GM12878 (cell line): ENCODE measurements at regions not wholly inside any gene's neighbourhood (a gene's known extent, or its start where the extent isn't known, plus 50 kb on each side); places are given as distances from the start of the nearest gene placed in this dataset.
A peak's percentile ranks its signal among the peaks of the same experiment; 100 is the strongest.

Experiments
- ATAC-seq: fragments of 200-7000 bp; cut with Tn5 transposase; 3 replicates; pipeline ENCODE4 v1.9.1; 2020; ENCODE audit warnings: mild to moderate bottlenecking, moderate library complexity
- BruUV-seq: library from RNA; stranded (reverse); fragments of 400-500 nt; replicated peaks from 2 replicates; lab custom pipeline; 2021; lab: Mats Ljungman, UMichigan
- CTCF ChIA-PET: fragments of 300-600 bp; sonication (Branson Sonifier 250); formaldehyde crosslinking; extraction: SDS; loops from one replicate; lab custom pipeline; 2021; ENCODE audit warnings: inconsistent platforms; lab: Yijun Ruan, JAX
- POLR2A ChIA-PET: fragments of 350-600 bp; formaldehyde crosslinking; extraction: SDS; loops from one replicate; lab custom pipeline; 2021; ENCODE audit warnings: inconsistent platforms; lab: Charles Lee
- RAD21 ChIA-PET: fragments of 300-600 bp; sonication (Branson Sonifier 250); formaldehyde crosslinking; loops from one replicate; lab custom pipeline; 2023; ENCODE audit warnings: antibody characterized with exemption; ENCODE audit not compliant: unreplicated experiment; lab: Charles Lee
- SMC1A ChIA-PET: fragments of 300-600 bp; sonication (Branson Sonifier 250); formaldehyde crosslinking; loops from one replicate; lab custom pipeline; 2023; ENCODE audit not compliant: unreplicated experiment, uncharacterized antibody; lab: Charles Lee
- DNase-seq: peaks from one replicate; pipeline ENCODE4 v3.0.0-alpha.2; 2011; ENCODE audit warnings: low read depth, low spot score
- FAIRE-seq: peaks from 3 replicates; lab custom pipeline; 2011; peaks lifted over from hg19 to GRCh38; lab: Jason Lieb, UNC
- H2AFZ ChIP-seq: 2 replicates; pipeline ENCODE4 v1.6.0; 2011; ENCODE audit warnings: low read depth, low read length, control low read depth; ENCODE audit not compliant: control insufficient read depth
- H3K27ac ChIP-seq: 2 replicates; pipeline ENCODE4 v1.5.1; 2011; ENCODE audit warnings: control low read depth; ENCODE audit not compliant: control insufficient read depth, insufficient read depth
- H3K27me3 ChIP-seq, 2 experiments: replicated peaks in 1 of 2; 2 replicates each; pipeline versions ENCODE4 v1.6.0 to v1.6.1; 2011; ENCODE audit warnings: low read length in 1 of 2; ENCODE audit not compliant: control insufficient read depth in 2 of 2, insufficient read depth in 2 of 2
- H3K36me3 ChIP-seq, 2 experiments: 2 replicates each; pipeline ENCODE4 v1.5.1; 2011; ENCODE audit warnings: low read length in 1 of 2; ENCODE audit not compliant: control insufficient read depth in 2 of 2, insufficient read depth in 2 of 2
- H3K4me1 ChIP-seq: 2 replicates; pipeline ENCODE4 v1.6.1; 2011; ENCODE audit warnings: mild to moderate bottlenecking, low read length, moderate library complexity, mixed read lengths; ENCODE audit not compliant: control insufficient read depth, insufficient read depth
- H3K4me2 ChIP-seq: 2 replicates; pipeline ENCODE4 v1.6.0; 2011; ENCODE audit warnings: control low read depth; ENCODE audit not compliant: control insufficient read depth, insufficient read depth
- H3K4me3 ChIP-seq: fragments of 200-600 bp; sonication (generic); 2 replicates; pipeline ENCODE4 v1.5.1; 2016
- H3K79me2 ChIP-seq: 2 replicates; pipeline ENCODE4 v1.6.0; 2011; ENCODE audit warnings: low read length; ENCODE audit not compliant: control insufficient read depth, insufficient read depth
- H3K9ac ChIP-seq: 2 replicates; pipeline ENCODE4 v1.8.0; 2011; ENCODE audit warnings: low read length, control low read depth, mixed read lengths; ENCODE audit not compliant: control insufficient read depth, insufficient read depth
- H3K9me3 ChIP-seq: replicated peaks from 3 replicates; pipeline ENCODE4 v1.5.1; 2011; ENCODE audit warnings: mild to moderate bottlenecking, low read length; ENCODE audit not compliant: control insufficient read depth, insufficient read depth
- H4K20me1 ChIP-seq: 2 replicates; pipeline ENCODE4 v1.6.0; 2011; ENCODE audit not compliant: control insufficient read depth, insufficient read depth
- BCL11A ChIP-seq: IDR thresholded peaks from 2 replicates; pipeline ENCODE4 v1.6.1; 2011; ENCODE audit warnings: low read depth, low read length
- MTA2 ChIP-seq: fragments of 450-650 bp; IDR thresholded peaks from 2 replicates; pipeline ENCODE4 v1.6.1; 2016; ENCODE audit warnings: low read depth, mild to moderate bottlenecking, moderate library complexity
- NRF1 ChIP-seq: conservative IDR thresholded peaks from 2 replicates; pipeline ENCODE4 v1.6.1; 2011; ENCODE audit warnings: mild to moderate bottlenecking, low read depth, low read length, improper control_type of control experiment
- SIN3A ChIP-seq: IDR thresholded peaks from 2 replicates; pipeline ENCODE4 v1.6.1; 2012; ENCODE audit warnings: low read depth, low read length, improper control_type of control experiment
- WGBS: methylation state at CpG from one replicate; pipeline ENCODE4 v1.1.6; 2016; ENCODE audit warnings: low lambda C conversion rate; ENCODE audit not compliant: insufficient replicate concordance, insufficient coverage; ENCODE audit errors: missing lambda C conversion rate; 5-methylcytosine and 5-hydroxymethylcytosine counted together
- in situ Hi-C: fragments of 300-500 bp; cut with MboI; formaldehyde crosslinking; loops from 9 replicates; pipeline ENCODE4 v1.14.3; 2018; ENCODE audit warnings: mixed read lengths
- intact Hi-C: fragments of 100-400 bp; cut with micrococcal nuclease; formaldehyde crosslinking; loops from one replicate; pipeline ENCODE4 v1.14.2; 2022; ENCODE audit not compliant: unreplicated experiment

GRCh38 chr4:134510544-134510943 is 309.0 kb upstream of the PABPC4L start:
- FAIRE-seq, result no peak

GRCh38 chr4:134505511-134505910 is 303.9 kb upstream of the PABPC4L start:
- DNase-seq (no peak), FAIRE-seq (no peak), ATAC-seq (no peak)
- Histone ChIP-seq H3K9ac (no peak overlapping the region), H3K27ac (no peak overlapping the region), H3K4me1 (no peaks in the 10 kb centered on the region), H2AFZ (no peak overlapping the region), H3K79me2 (no peaks in the 10 kb centered on the region), H3K4me3 (no peak overlapping the region), H3K4me2 (no peak overlapping the region), H4K20me1 (no peaks in the 10 kb centered on the region), H3K9me3 (no peaks in the 10 kb centered on the region), H3K27me3 (no peaks in the 10 kb centered on the region), H3K36me3 (no peaks in the 10 kb centered on the region)
- in situ Hi-C loops, result no loop called here
- POLR2A ChIA-PET, result no interaction called here
- RAD21 ChIA-PET, result no interaction called here
- 6% methylated on average over 1 of the region's 1 CpG for WGBS
- intact Hi-C loops, result no loop called here
- CTCF ChIA-PET, result no interaction called here
- no TSS peak for BruUV-seq
- SMC1A ChIA-PET, result interaction anchor here (0.7 to 1.1 kb wide), 2 partner anchors 13 to 108 kb away, joined by 3 to 5 read pairs; no protein-coding TSS in a partner anchor
- TF ChIP-seq MTA2 (peak; percentile 51), NRF1 (no peak)

More at GRCh38 chr4:134510544-134510943, 309.0 kb upstream of the PABPC4L start:
- intact Hi-C loops, result no loop called here
- Histone ChIP-seq H3K27ac (no peak overlapping the region), H3K9ac (no peak overlapping the region), H3K4me3 (no peak overlapping the region), H3K9me3 (no peaks in the 10 kb centered on the region), H3K4me2 (no peak overlapping the region), H3K79me2 (no peaks in the 10 kb centered on the region), H2AFZ (no peak overlapping the region), H3K36me3 (no peaks in the 10 kb centered on the region), H3K27me3 (no peaks in the 10 kb centered on the region), H4K20me1 (no peaks in the 10 kb centered on the region), H3K4me1 (no peaks in the 10 kb centered on the region)
- ChIA-PET POLR2A (no interaction called here), CTCF (no interaction called here), SMC1A (no interaction called here), RAD21 (no interaction called here)
- BruUV-seq, result no TSS peak
- TF ChIP-seq SIN3A (no peak), BCL11A (no peak)
- WGBS, result 0% methylated on average over 2 of the region's 2 CpGs
- in situ Hi-C loops, result no loop called here
- ATAC-seq, result no peak
- no peak for DNase-seq
